GM18909 (cell line): ENCODE measurements at regions not wholly inside any gene's neighbourhood (a gene's known extent, or its start where the extent isn't known, plus 50 kb on each side); places are given as distances from the start of the nearest gene placed in this dataset.
A peak's percentile ranks its signal among the peaks of the same experiment; 100 is the strongest.
"Not testable (repeated sequence)": the region's sequence is repeated elsewhere in the genome, so short reads cannot be mapped to it uniquely, and the experiment has no call there.

Experiments
- ATAC-seq: cut with Tn5 transposase; IDR thresholded peaks from one replicate; pipeline ENCODE4 v1.9.1; 2021; ENCODE audit warnings: mild to moderate bottlenecking; ENCODE audit not compliant: unreplicated experiment, poor library complexity

- ATAC-seq = no peak
Measured at GRCh38 chr9:78123808-78124207, 92.2 kb upstream of the GNAQ start.

GRCh38 chr9:78122631-78123030 lies 91.0 kb upstream of the GNAQ start:
- ATAC-seq = no peak

GRCh38 chr9:78121488-78121887 lies 89.9 kb upstream of the GNAQ start:
- ATAC-seq = no peak

- ATAC-seq = peak; percentile 84
Measured at GRCh38 chr9:78118742-78119473, 87.3 kb upstream of the GNAQ start.

- ATAC-seq = no peak
Measured at GRCh38 chr9:78115073-78115472, 83.5 kb upstream of the GNAQ start.

- no peak for ATAC-seq
Measured at GRCh38 chr9:78114581-78114980, 83.0 kb upstream of the GNAQ start.

GRCh38 chr9:78112406-78112805 lies 80.8 kb upstream of the GNAQ start:
- ATAC-seq = no peak

GRCh38 chr9:78112004-78112403 lies 80.4 kb upstream of the GNAQ start:
- ATAC-seq = no peak

GRCh38 chr9:78109075-78109474 lies 77.5 kb upstream of the GNAQ start:
- ATAC-seq = no peak

GRCh38 chr9:78106586-78106985 lies 75.0 kb upstream of the GNAQ start:
- not testable (repeated sequence) for ATAC-seq

GRCh38 chr9:78103971-78104433 lies 72.4 kb upstream of the GNAQ start:
- peak; percentile 89 for ATAC-seq

- ATAC-seq = no peak
Measured at GRCh38 chr9:78101247-78101646, 69.6 kb upstream of the GNAQ start.

- ATAC-seq = no peak
Measured at GRCh38 chr9:78097541-78097940, 65.9 kb upstream of the GNAQ start.

GRCh38 chr9:78091731-78092130 lies 60.1 kb upstream of the GNAQ start:
- no peak for ATAC-seq

- no peak for ATAC-seq
Measured at GRCh38 chr9:78089111-78089510, 57.5 kb upstream of the GNAQ start.

GRCh38 chr9:78088190-78088589 lies 56.6 kb upstream of the GNAQ start:
- not testable (repeated sequence) for ATAC-seq
